ENCODE measurements at regions not wholly inside any gene's neighbourhood (a gene's known extent, or its start where the extent isn't known, plus 50 kb on each side); places are given as distances from the start of the nearest gene placed in this dataset.

DNA sequence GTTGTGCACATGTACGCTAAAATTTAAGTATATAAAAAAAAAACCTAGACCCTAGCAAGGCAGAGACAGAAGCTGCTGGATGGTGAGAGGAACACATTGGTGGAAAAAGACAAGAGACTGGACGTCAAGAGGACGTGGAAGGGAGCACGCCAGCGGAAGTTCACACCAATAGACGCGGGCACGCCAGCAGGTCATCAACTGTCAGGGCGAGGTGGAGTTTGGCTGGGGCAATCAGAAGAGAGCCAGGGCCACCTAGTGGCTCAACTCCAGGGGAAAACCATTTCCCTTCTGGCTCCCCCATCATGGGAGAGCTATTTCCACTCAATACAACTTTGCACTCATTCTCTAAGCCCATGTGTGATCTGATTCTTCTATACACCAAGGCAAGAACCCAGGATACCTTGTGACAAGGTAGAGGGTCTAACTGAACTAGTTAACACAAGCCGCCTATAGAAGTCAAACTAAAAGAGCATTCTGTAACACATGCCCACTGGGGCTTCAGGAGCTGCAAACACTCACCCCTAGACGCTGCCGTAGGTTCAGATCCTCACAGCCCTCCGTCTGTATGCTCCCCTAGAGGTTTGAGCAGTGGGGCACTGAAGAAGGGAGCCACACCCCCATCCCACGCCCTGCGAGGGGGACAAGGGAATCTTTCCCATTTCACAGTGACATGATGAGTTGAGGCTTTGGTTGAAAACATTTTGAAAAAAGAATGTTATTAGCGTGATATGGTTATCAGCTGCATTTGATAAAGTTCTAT is 702.7 kb downstream of the TMTC2 start:
- no peak for DNase-seq (ENCODE audit: low read depth, low spot score)
- no peaks in the 10 kb centered on the region for H3K9me3 ChIP-seq (ENCODE audit: low read depth, low read length)
- no peak overlapping the region for H3K27ac ChIP-seq
- no peaks in the 10 kb centered on the region for H3K36me3 ChIP-seq (ENCODE audit: insufficient read depth, low read length)
- H3K9ac ChIP-seq (ENCODE audit: insufficient read length): no peak overlapping the region
- TF ChIP-seq FOXP2 (optimal IDR thresholded peaks at IDR 0.05; ENCODE audit: control extremely low read depth, extremely low read length, insufficient read depth): no peak
- no peak for TF ChIP-seq EZH2 (IDR thresholded peaks at IDR 0.05)
- TF ChIP-seq POLR2AphosphoS5 (IDR thresholded peaks at IDR 0.05; ENCODE audit: borderline replicate concordance, low read depth, low read length): no peak
- no peak overlapping the region for H3K4me3 ChIP-seq

DNA sequence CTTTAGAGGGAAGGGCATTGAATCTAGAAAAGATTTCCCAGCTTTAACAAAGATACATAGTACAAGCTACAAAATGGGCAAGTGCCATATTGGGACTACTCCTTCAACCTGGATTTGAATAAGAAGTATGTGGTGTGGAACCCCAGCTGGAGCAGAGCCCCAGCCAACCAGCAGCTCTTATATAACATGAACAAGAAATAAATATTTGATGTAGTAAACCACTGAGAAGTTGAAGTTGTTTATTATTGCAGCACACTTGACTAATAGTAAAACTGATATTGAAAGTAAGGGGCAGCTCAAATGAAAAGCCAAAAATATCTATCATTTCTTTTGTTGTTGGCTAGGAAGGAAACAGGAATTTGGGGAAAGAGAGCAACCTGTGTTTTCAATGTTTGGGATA is 701.8 kb downstream of the TMTC2 start:
- Histone ChIP-seq H3K9ac (ENCODE audit: insufficient read length) (no peak overlapping the region), H3K4me3 (no peak overlapping the region), H3K27ac (no peak overlapping the region), H3K9me3 (ENCODE audit: low read depth, low read length) (no peaks in the 10 kb centered on the region), H3K36me3 (ENCODE audit: insufficient read depth, low read length) (no peaks in the 10 kb centered on the region)
- TF ChIP-seq EZH2 (IDR thresholded peaks at IDR 0.05): no peak
- TF ChIP-seq POLR2AphosphoS5 (IDR thresholded peaks at IDR 0.05; ENCODE audit: borderline replicate concordance, low read depth, low read length): no peak
- TF ChIP-seq FOXP2 (optimal IDR thresholded peaks at IDR 0.05; ENCODE audit: control extremely low read depth, extremely low read length, insufficient read depth): no peak
- no peak for DNase-seq (ENCODE audit: low read depth, low spot score)

DNA sequence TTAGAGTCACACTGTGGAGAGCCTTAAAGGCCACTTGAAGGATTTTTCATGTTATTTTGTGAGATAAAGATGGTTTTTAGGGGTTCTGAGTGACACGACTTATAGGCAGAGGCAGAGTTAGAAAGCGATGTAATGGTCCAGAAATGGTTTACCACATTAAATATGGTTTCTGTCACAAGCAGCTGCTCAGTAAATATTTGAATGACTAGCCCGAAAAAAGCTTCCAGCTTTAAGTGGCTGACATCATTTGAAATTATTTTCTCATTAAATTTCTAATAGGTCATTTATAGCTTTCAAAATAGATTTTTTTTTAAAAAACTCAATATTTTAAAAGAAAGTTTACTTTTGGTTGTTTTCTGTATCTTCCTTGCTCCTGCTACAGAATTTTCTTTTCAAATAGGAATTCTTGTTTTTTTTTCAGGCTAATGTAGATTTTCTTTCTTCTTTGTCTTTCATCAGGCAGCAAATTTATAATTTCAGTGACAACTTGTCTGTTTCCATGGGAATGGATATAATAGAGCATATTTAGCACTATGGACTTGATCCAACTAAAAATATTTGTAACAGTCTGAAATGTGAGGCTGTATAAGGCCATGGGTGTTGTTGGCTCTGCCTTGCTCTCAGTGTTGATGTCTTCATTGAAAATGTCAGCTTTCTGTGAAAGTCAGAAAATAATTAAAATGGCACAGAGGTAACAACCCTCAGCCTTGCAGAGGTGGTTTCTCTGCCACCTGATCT is 700.0 kb downstream of the TMTC2 start:
- H3K4me3 ChIP-seq: no peak overlapping the region
- no peaks in the 10 kb centered on the region for H3K36me3 ChIP-seq (ENCODE audit: insufficient read depth, low read length)
- H3K27ac ChIP-seq: no peak overlapping the region
- no peak for DNase-seq (ENCODE audit: low read depth, low spot score)
- no peak overlapping the region for H3K9ac ChIP-seq (ENCODE audit: insufficient read length)
- TF ChIP-seq FOXP2 (optimal IDR thresholded peaks at IDR 0.05; ENCODE audit: control extremely low read depth, extremely low read length, insufficient read depth) (no peak), POLR2AphosphoS5 (IDR thresholded peaks at IDR 0.05; ENCODE audit: borderline replicate concordance, low read depth, low read length) (no peak), EZH2 (IDR thresholded peaks at IDR 0.05) (no peak)
- no peaks in the 10 kb centered on the region for H3K9me3 ChIP-seq (ENCODE audit: low read depth, low read length)

DNA sequence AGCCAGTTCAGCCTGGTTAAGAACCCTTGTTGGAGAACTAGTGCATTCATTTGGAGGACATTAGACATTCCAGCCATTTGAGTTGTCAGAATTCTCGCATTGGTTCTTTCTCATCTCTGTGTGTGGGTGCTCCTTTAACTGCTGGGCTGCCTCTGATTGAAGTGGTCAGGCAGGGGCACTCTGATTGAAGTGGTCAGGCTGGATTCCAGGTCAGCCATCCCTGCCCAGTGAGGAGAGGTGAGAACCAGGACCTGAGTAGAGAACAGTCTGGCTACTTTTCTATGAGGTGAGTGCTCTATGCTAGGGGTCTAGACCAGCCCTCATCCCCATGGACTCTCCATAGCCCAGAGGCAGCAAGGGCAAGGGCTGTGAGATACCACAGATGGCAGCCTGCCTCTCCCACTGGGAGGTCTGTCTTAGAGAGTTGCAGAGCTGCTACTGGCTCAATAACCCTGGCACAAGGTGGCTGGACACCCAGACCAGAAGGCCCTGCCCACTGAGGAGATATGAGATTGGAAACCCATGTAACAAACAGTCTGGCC is 691.6 kb downstream of the TMTC2 start:
- Histone ChIP-seq H3K27ac (no peak overlapping the region), H3K9ac (ENCODE audit: insufficient read length) (no peak overlapping the region), H3K4me3 (no peak overlapping the region), H3K9me3 (ENCODE audit: low read depth, low read length) (no peaks in the 10 kb centered on the region), H3K36me3 (ENCODE audit: insufficient read depth, low read length) (no peaks in the 10 kb centered on the region)
- no peak for DNase-seq (ENCODE audit: low read depth, low spot score)
- no peak for TF ChIP-seq FOXP2 (optimal IDR thresholded peaks at IDR 0.05; ENCODE audit: control extremely low read depth, extremely low read length, insufficient read depth)
- no peak for TF ChIP-seq EZH2 (IDR thresholded peaks at IDR 0.05)
- no peak for TF ChIP-seq POLR2AphosphoS5 (IDR thresholded peaks at IDR 0.05; ENCODE audit: borderline replicate concordance, low read depth, low read length)

DNA sequence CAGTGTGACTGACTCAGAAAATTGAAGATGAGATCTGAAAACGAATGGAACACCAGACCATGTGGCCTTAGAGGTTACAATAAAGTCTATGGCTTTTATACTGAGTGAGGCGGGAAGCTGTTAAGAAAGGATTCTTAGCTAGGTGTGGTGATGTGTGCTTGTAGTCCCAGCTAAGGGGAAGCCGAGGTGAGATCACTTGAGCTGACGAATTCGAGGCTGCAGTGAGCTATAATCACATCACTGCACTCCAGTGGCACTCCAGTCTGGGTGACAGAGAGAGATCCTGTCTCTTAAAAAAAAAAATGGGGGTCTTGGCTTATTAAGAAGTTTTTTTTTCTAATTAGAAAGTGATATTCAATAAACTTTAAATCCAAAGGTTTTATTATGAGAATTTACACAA is 678.6 kb downstream of the TMTC2 start:
- no peak for TF ChIP-seq EZH2 (IDR thresholded peaks at IDR 0.05)
- TF ChIP-seq POLR2AphosphoS5 (IDR thresholded peaks at IDR 0.05; ENCODE audit: borderline replicate concordance, low read depth, low read length): no peak
- no peak for TF ChIP-seq FOXP2 (optimal IDR thresholded peaks at IDR 0.05; ENCODE audit: control extremely low read depth, extremely low read length, insufficient read depth)
- no peak overlapping the region for H3K9ac ChIP-seq (ENCODE audit: insufficient read length)
- no peak for DNase-seq (ENCODE audit: low read depth, low spot score)
- no peaks in the 10 kb centered on the region for H3K36me3 ChIP-seq (ENCODE audit: insufficient read depth, low read length)
- H3K9me3 ChIP-seq (ENCODE audit: low read depth, low read length): no peaks in the 10 kb centered on the region
- H3K4me3 ChIP-seq: no peak overlapping the region; the same call in 1 of the 2 replicates
- H3K27ac ChIP-seq: no peak overlapping the region

DNA sequence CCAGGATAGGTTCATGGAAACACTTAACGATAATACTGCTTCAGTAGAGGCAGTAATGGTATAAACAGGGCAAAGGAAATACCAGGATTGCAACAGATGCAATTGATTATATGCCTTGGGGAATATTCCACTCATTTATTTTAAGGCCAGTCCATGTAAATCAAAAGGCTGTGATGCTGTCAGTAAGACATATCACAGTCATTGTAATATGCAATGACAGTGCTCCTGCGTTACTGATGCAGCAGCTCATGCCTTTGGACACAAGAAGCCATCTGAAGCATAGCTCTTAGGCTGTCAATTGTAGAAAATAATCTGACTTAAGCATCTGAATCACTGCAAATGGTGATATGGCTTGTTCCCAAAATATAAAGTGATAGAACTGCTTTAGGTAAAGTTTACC is 674.8 kb downstream of the TMTC2 start:
- Histone ChIP-seq H3K36me3 (ENCODE audit: insufficient read depth, low read length) (no peaks in the 10 kb centered on the region), H3K27ac (no peak overlapping the region), H3K9ac (ENCODE audit: insufficient read length) (no peak overlapping the region), H3K4me3 (no peak overlapping the region), H3K9me3 (ENCODE audit: low read depth, low read length) (no peaks in the 10 kb centered on the region)
- TF ChIP-seq POLR2AphosphoS5 (IDR thresholded peaks at IDR 0.05; ENCODE audit: borderline replicate concordance, low read depth, low read length) (no peak), EZH2 (IDR thresholded peaks at IDR 0.05) (no peak), FOXP2 (optimal IDR thresholded peaks at IDR 0.05; ENCODE audit: control extremely low read depth, extremely low read length, insufficient read depth) (no peak)
- DNase-seq (ENCODE audit: low read depth, low spot score): no peak

DNA sequence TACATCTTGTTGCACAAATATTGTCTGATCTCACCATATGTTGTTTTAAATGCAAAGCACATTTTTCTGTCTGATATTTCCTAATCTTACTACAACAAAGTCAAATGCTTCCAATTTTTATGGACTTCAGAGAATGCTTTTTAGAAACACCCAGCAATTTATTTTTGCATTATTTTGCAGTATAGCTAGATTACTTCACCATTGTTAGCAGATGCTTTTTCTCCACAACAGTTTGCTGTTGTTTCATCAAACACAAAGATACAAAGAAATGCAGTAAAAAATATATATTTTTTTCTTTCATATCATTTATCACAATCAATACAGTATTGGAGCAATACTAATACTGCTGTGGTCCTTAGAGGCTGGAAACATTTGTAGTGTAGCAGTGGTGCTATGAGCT is 674.4 kb downstream of the TMTC2 start:
- no peaks in the 10 kb centered on the region for H3K36me3 ChIP-seq (ENCODE audit: insufficient read depth, low read length)
- H3K9ac ChIP-seq (ENCODE audit: insufficient read length): no peak overlapping the region
- TF ChIP-seq EZH2 (IDR thresholded peaks at IDR 0.05) (no peak), FOXP2 (optimal IDR thresholded peaks at IDR 0.05; ENCODE audit: control extremely low read depth, extremely low read length, insufficient read depth) (no peak), POLR2AphosphoS5 (IDR thresholded peaks at IDR 0.05; ENCODE audit: borderline replicate concordance, low read depth, low read length) (no peak)
- H3K27ac ChIP-seq: no peak overlapping the region
- H3K4me3 ChIP-seq: no peak overlapping the region
- no peak for DNase-seq (ENCODE audit: low read depth, low spot score)
- H3K9me3 ChIP-seq (ENCODE audit: low read depth, low read length): no peaks in the 10 kb centered on the region

DNA sequence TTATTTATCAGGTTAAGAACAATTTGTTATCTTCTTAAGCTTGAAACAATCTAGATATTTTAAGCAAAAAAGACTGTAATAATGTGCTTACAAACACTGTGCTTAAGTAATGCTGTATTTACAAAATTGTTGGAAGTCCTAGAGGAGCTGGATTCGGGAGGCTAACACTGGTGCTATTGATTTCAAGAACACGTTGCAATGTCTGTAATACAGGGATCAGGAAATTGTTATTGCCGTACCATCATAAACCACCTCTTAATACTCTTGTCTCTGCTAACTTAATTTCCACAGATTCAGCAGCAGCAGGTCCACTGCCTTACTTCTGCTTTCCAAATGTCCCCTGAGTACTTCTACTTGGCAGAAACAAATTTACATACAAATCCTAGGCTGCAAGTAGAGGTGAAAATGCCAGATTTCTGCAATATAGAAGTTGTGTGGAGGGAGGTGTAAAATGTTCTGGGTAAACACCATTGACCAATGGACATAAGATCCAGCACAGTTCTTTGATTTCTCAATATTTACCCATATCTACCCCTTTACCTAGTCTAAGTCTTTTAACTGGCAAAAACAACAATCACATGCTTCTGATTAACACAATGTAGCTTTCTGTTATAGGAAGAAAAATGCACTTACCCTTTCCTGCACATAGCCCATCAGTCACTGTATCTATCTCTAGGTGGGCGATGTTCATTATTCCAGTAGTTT is 663.4 kb downstream of the TMTC2 start:
- Histone ChIP-seq H3K27ac (no peak overlapping the region), H3K36me3 (ENCODE audit: insufficient read depth, low read length) (no peaks in the 10 kb centered on the region), H3K4me3 (no peak overlapping the region), H3K9me3 (ENCODE audit: low read depth, low read length) (no peaks in the 10 kb centered on the region), H3K9ac (ENCODE audit: insufficient read length) (no peak overlapping the region)
- TF ChIP-seq POLR2AphosphoS5 (IDR thresholded peaks at IDR 0.05; ENCODE audit: borderline replicate concordance, low read depth, low read length) (no peak), FOXP2 (optimal IDR thresholded peaks at IDR 0.05; ENCODE audit: control extremely low read depth, extremely low read length, insufficient read depth) (no peak), EZH2 (IDR thresholded peaks at IDR 0.05) (no peak)
- no peak for DNase-seq (ENCODE audit: low read depth, low spot score)
